ENCODE measurements at regions not wholly inside any gene's neighbourhood (a gene's known extent, or its start where the extent isn't known, plus 50 kb on each side); places are given as distances from the start of the nearest gene placed in this dataset.
"Not testable (repeated sequence)": the region's sequence is repeated elsewhere in the genome, so short reads cannot be mapped to it uniquely, and the experiment has no call there.

- CTCF ChIA-PET; ATAC-seq; H3K9me3 ChIP-seq; H3K4me3 ChIP-seq; H3K27ac ChIP-seq; FAIRE-seq; DNase-seq (ENCODE audit: low read depth in 1 of 2, low spot score in 1 of 2); POLR2A ChIA-PET; H3K4me2 ChIP-seq; H3K4me1 ChIP-seq: not testable (repeated sequence)
- WGBS (ENCODE audit: missing lambda C conversion rate), result 98% methylated on average over 2 of the region's 2 CpGs
Measured at GRCh38 chr1:206287759-206288158, 84.4 kb downstream of the SRGAP2 start.

GRCh38 chr1:206288453-206288852, 85.1 kb downstream of the SRGAP2 start:
- H3K27ac ChIP-seq; H3K9me3 ChIP-seq; H3K4me2 ChIP-seq; FAIRE-seq; DNase-seq (ENCODE audit: low read depth in 1 of 2, low spot score in 1 of 2); CTCF ChIA-PET; H3K4me1 ChIP-seq; POLR2A ChIA-PET; H3K4me3 ChIP-seq; ATAC-seq: not testable (repeated sequence)
- WGBS (ENCODE audit: missing lambda C conversion rate), result no CpG with 5 or more reads among the region's 3 CpGs

- not testable (repeated sequence) for FAIRE-seq
Measured at GRCh38 chr1:206297145-206298031, 94.0 kb downstream of the SRGAP2 start.

GRCh38 chr1:206298032-206298392, 94.7 kb downstream of the SRGAP2 start:
- FAIRE-seq; H3K4me1 ChIP-seq; CTCF ChIA-PET; H3K4me3 ChIP-seq; H3K9me3 ChIP-seq; ATAC-seq; DNase-seq (ENCODE audit: low read depth in 1 of 2, low spot score in 1 of 2); H3K4me2 ChIP-seq; POLR2A ChIA-PET; H3K27ac ChIP-seq: not testable (repeated sequence)
- WGBS (ENCODE audit: missing lambda C conversion rate), result 97% methylated on average over 2 of the region's 4 CpGs

More at GRCh38 chr1:206297145-206298031, 94.0 kb downstream of the SRGAP2 start:
- H3K4me2 ChIP-seq; ATAC-seq; CTCF ChIA-PET; H3K9me3 ChIP-seq; H3K4me1 ChIP-seq; H3K4me3 ChIP-seq; POLR2A ChIA-PET; DNase-seq (ENCODE audit: low read depth in 1 of 2, low spot score in 1 of 2); H3K27ac ChIP-seq: not testable (repeated sequence)
- WGBS (ENCODE audit: missing lambda C conversion rate), result 93% methylated on average over 3 of the region's 5 CpGs

GRCh38 chr1:206299181-206299791, 95.9 kb downstream of the SRGAP2 start:
- H3K27ac ChIP-seq; DNase-seq (ENCODE audit: low read depth in 1 of 2, low spot score in 1 of 2); CTCF ChIA-PET; H3K9me3 ChIP-seq; POLR2A ChIA-PET; H3K4me2 ChIP-seq; ATAC-seq; FAIRE-seq; H3K4me3 ChIP-seq; H3K4me1 ChIP-seq: not testable (repeated sequence)
- WGBS (ENCODE audit: missing lambda C conversion rate), result 100% methylated on average over 2 of the region's 5 CpGs

DNA sequence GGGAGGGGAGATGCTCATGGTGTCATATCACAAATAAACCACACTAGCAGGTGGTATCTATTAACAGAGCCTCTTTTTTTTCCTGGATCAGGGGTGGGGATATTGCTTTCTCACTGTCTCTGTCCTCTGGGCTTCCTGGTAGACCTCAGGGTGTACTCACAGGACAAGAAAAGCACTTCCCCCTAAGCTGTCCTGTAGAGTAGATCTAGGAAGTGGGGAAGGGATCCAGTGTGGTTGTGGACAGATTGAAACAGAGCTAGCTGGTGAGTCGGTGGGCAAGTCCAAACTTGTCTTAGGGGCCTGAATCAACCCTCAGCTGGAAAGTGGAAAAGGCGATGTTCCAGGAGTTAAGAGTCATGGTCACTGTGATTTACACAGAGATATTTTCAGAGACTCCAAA, 96.6 kb downstream of the SRGAP2 start:
- H3K4me1 ChIP-seq; H3K4me2 ChIP-seq; H3K9me3 ChIP-seq; H3K4me3 ChIP-seq; H3K27ac ChIP-seq; POLR2A ChIA-PET; FAIRE-seq; DNase-seq (ENCODE audit: low read depth in 1 of 2, low spot score in 1 of 2); CTCF ChIA-PET: not testable (repeated sequence)
- peak in 1 of 2 experiments; percentile 52; a peak in 3 of 6 replicates for ATAC-seq
- 89% methylated on average over 1 of the region's 2 CpGs for WGBS (ENCODE audit: missing lambda C conversion rate)

- POLR2A ChIA-PET, FAIRE-seq, H3K27ac ChIP-seq, H3K9me3 ChIP-seq, H3K4me3 ChIP-seq, H3K4me2 ChIP-seq, CTCF ChIA-PET, H3K4me1 ChIP-seq: not testable (repeated sequence)
- peak; percentile 79 to 82 for ATAC-seq
- peak in 1 of 2 experiments; percentile 1 for DNase-seq (ENCODE audit: low read depth in 1 of 2, low spot score in 1 of 2)
- WGBS (ENCODE audit: missing lambda C conversion rate), result 82% methylated on average over 1 of the region's 1 CpG
Measured at GRCh38 chr1:206302056-206302455, 98.7 kb downstream of the SRGAP2 start.

DNA sequence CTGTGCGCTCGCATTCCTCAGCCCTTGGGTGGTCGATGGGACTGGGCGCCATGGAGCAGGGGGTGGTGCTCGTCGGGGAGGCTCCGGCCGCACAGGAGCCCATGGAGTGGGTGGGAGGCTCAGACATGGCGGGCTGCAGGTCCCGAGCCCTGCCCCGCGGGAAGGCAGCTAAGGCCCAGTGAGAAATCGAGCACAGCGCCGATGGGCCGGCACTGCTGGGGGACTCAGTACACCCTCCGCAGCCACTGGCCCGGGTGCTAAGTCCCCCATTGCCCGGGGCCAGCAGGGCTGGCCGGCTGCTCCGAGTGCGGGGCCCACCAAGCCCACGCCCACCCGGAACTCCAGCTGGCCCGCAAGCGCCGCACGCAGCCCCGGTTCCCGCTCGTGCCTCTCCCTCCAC, 104.1 kb downstream of the SRGAP2 start:
- H3K9me3 ChIP-seq; ATAC-seq; FAIRE-seq; H3K4me1 ChIP-seq; POLR2A ChIA-PET; DNase-seq (ENCODE audit: low read depth in 1 of 2, low spot score in 1 of 2); H3K4me3 ChIP-seq; H3K4me2 ChIP-seq; CTCF ChIA-PET; H3K27ac ChIP-seq: not testable (repeated sequence)
- 100% methylated on average over 6 of the region's 31 CpGs for WGBS (ENCODE audit: missing lambda C conversion rate)

DNA sequence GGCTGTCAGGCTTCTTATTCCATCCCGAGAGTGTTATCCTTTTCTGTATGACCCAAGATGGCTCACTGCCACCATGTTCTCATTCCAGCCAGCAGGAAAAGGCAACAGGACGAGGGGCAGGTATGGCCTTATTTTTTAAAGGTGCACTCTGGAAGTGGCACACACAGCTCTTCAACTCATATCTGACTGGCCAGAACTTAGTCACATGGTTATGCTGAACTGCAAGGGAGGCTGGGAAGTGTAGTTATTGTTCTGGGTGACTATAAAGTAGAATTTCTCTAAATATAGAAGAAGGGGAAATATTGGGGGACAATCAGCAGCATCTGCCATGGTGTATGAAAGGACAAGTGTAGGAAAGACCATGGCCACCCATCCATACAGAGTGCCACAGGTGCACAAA, 107.6 kb downstream of the SRGAP2 start:
- no CpG with 5 or more reads among the region's 2 CpGs for WGBS (ENCODE audit: missing lambda C conversion rate)
- POLR2A ChIA-PET, result not testable (repeated sequence)

DNA sequence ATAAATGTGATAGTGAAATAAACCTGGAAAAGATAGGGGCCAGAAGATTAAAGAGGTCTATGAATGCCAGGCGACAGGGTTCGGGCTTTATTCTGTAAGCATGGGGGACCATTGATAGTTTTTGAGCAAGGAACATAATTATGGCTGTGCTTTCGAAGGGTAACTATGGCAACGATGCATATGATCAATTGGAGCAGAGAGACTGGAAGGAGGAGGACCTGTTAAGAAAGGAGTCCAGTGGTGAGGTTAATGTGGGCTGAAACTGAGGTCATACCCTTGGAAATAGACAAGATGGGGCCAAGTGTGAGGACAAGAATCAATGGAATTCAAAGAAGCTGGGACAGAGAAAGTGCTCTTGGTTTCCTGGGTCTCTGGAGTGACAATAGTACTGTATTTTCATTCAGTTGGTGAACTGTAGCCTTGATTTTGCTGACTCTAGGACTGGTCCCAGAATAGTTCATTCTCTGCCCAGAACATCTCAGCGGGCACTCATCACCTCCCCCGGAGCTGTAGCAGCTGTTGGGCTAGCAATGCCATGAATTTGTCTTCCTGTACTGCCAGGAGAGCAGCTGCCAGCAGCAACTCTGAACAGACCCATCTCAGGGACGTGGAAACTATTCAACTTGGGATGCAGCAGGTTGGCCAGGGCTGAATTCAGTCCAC, 108.4 kb downstream of the SRGAP2 start:
- 100% methylated on average over 1 of the region's 7 CpGs for WGBS (ENCODE audit: missing lambda C conversion rate)
- H3K4me3 ChIP-seq; H3K9me3 ChIP-seq; H3K27ac ChIP-seq; FAIRE-seq; ATAC-seq; H3K4me1 ChIP-seq; DNase-seq (ENCODE audit: low read depth in 1 of 2, low spot score in 1 of 2); CTCF ChIA-PET; POLR2A ChIA-PET; H3K4me2 ChIP-seq: not testable (repeated sequence)

More for the DNA sequence above, 107.6 kb downstream of the SRGAP2 start:
- FAIRE-seq; H3K4me1 ChIP-seq; H3K4me2 ChIP-seq; ATAC-seq; H3K4me3 ChIP-seq; CTCF ChIA-PET; DNase-seq (ENCODE audit: low read depth in 1 of 2, low spot score in 1 of 2); H3K9me3 ChIP-seq; H3K27ac ChIP-seq: not testable (repeated sequence)

DNA sequence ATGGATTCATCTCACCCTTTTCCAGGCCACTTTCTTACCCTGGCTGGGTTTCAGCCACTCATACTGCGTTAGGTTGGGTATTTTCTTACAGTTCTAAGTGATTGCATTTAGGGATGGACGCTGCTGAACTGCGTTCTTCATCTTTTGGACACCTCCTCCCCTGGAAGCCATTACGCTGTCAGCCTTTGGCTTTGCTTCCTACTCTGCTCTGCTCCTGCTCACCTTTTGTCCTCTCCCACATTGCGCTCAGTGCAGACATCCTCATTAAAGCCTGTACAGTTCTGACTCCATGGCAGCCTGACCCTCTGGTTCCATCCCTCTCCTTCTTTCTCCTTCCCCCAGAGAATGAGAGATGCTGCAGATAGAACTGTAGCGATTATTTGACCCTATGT, 108.9 kb downstream of the SRGAP2 start:
- DNase-seq (ENCODE audit: low read depth in 1 of 2, low spot score in 1 of 2); H3K4me2 ChIP-seq; POLR2A ChIA-PET; H3K9me3 ChIP-seq; CTCF ChIA-PET; ATAC-seq; H3K4me3 ChIP-seq; H3K4me1 ChIP-seq; FAIRE-seq; H3K27ac ChIP-seq: not testable (repeated sequence)
- WGBS (ENCODE audit: missing lambda C conversion rate), result 97% methylated on average over 5 of the region's 6 CpGs
